Esophagus squamous epithelium (tissue), 4 donors: ENCODE measurements at regions not wholly inside any gene's neighbourhood (a gene's known extent, or its start where the extent isn't known, plus 50 kb on each side); places are given as distances from the start of the nearest gene placed in this dataset.

Experiments
- POLR2A ChIP-seq, 4 donors: fragments of 450-650 bp; IDR thresholded peaks; one replicate each; pipeline ENCODE4 v1.6.1; 2017; ENCODE audit warnings: antibody characterized with exemption in 4 of 4, mild to moderate bottlenecking in 4 of 4, moderate library complexity in 3 of 4
- TF ChIP-seq, protein P1 (sequence below), 6 experiments: fragments of 450-650 bp in 4 of 6; fragments of 200-600 bp in 2 of 6; sonication (generic) in 2 of 6; IDR thresholded peaks; one replicate each; pipeline ENCODE4 v1.5.1; 2016 to 2019; ENCODE audit warnings: antibody characterized with exemption in 6 of 6, mild to moderate bottlenecking in 4 of 6, moderate library complexity in 4 of 6

DNA sequence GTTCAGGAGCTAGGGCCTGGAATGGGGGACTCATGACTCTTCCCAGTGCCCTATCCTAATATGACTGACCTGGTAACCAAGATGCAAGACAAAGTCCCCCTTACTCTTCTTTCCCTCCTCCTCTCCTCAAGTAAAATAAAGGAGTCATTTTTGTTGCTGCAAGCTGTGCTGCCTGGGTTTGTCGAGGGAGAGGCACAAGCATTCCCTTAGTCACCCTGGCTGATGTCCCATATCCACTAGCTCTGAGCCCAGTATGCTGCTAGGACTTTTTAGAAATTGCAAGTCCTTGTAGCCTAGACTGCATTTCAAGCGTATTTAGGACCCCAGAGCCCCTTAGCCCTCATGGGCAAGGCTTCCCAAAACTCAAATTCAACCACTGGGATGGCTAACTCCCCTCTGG, 338.5 kb upstream of the SETBP1 start:
- TF ChIP-seq, protein P1, sequence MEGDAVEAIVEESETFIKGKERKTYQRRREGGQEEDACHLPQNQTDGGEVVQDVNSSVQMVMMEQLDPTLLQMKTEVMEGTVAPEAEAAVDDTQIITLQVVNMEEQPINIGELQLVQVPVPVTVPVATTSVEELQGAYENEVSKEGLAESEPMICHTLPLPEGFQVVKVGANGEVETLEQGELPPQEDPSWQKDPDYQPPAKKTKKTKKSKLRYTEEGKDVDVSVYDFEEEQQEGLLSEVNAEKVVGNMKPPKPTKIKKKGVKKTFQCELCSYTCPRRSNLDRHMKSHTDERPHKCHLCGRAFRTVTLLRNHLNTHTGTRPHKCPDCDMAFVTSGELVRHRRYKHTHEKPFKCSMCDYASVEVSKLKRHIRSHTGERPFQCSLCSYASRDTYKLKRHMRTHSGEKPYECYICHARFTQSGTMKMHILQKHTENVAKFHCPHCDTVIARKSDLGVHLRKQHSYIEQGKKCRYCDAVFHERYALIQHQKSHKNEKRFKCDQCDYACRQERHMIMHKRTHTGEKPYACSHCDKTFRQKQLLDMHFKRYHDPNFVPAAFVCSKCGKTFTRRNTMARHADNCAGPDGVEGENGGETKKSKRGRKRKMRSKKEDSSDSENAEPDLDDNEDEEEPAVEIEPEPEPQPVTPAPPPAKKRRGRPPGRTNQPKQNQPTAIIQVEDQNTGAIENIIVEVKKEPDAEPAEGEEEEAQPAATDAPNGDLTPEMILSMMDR (IDR thresholded peaks at IDR 0.05): no peak
- no peak for TF ChIP-seq POLR2A (IDR thresholded peaks at IDR 0.05)
